ENCODE measurements at regions not wholly inside any gene's neighbourhood (a gene's known extent, or its start where the extent isn't known, plus 50 kb on each side); places are given as distances from the start of the nearest gene placed in this dataset.

- no peak for TF ChIP-seq CTCF (conservative IDR thresholded peaks at IDR 0.05; ENCODE audit: low read depth, low read length)
- Histone ChIP-seq H3K79me2 (ENCODE audit: insufficient read depth, low read depth) (no peaks in the 10 kb centered on the region), H4K20me1 (ENCODE audit: insufficient read depth) (no peaks in the 10 kb centered on the region), H2AFZ (ENCODE audit: low read depth) (no peak overlapping the region), H3K9ac (no peak overlapping the region), H3K4me3 (IDR thresholded peaks at IDR 0.05; ENCODE audit: insufficient read depth, low read depth, low read length) (no peak overlapping the region), H3K36me3 (ENCODE audit: insufficient read depth) (no peaks in the 10 kb centered on the region), H3K4me1 (ENCODE audit: low read depth, poor library complexity, severe bottlenecking) (no peaks in the 10 kb centered on the region), H3K4me2 (no peak overlapping the region), H3K27ac (no peak overlapping the region), H3K27me3 (ENCODE audit: insufficient read depth, low read depth) (no peaks in the 10 kb centered on the region)
These were observed 1500.2 kb upstream of the FLRT2 start for GRCh38 chr14:84029720-84030119.

GRCh38 chr14:84036840-84037239, 1493.1 kb upstream of the FLRT2 start:
- H3K27me3 ChIP-seq (ENCODE audit: insufficient read depth, low read depth), result no peaks in the 10 kb centered on the region
- no peaks in the 10 kb centered on the region for H3K36me3 ChIP-seq (ENCODE audit: insufficient read depth)
- H2AFZ ChIP-seq (ENCODE audit: low read depth), result no peak overlapping the region
- H4K20me1 ChIP-seq (ENCODE audit: insufficient read depth), result no peaks in the 10 kb centered on the region
- no peak overlapping the region for H3K4me2 ChIP-seq
- no peak overlapping the region for H3K9ac ChIP-seq
- peaks cover 12% of the 10 kb centered on the region for H3K4me1 ChIP-seq (ENCODE audit: low read depth, poor library complexity, severe bottlenecking)
- H3K79me2 ChIP-seq (ENCODE audit: insufficient read depth, low read depth), result no peaks in the 10 kb centered on the region
- H3K27ac ChIP-seq, result no peak overlapping the region
- no peak overlapping the region for H3K4me3 ChIP-seq (IDR thresholded peaks at IDR 0.05; ENCODE audit: insufficient read depth, low read depth, low read length)
- no peak for TF ChIP-seq CTCF (conservative IDR thresholded peaks at IDR 0.05; ENCODE audit: low read depth, low read length)

DNA sequence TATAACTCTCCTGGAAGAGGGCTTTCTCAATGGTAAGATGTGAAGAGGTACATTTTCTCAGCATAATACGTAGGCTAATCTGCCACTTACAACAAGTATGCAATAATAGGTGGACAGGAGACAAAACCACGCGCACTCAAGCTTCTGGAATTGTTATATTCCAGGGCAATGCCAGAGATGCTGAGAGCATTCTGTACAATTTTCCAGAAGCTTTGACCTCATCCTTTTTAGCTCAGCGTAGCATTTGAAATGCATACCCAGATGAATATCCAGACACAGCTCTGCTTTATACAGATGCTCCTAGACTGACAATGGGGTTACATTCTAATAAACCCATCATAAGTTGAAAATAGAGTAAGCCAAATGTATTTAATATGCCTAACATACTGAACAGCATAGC, 1492.4 kb upstream of the FLRT2 start:
- Histone ChIP-seq H3K36me3 (ENCODE audit: insufficient read depth) (no peaks in the 10 kb centered on the region), H3K27ac (no peak overlapping the region), H4K20me1 (ENCODE audit: insufficient read depth) (no peaks in the 10 kb centered on the region), H3K27me3 (ENCODE audit: insufficient read depth, low read depth) (no peaks in the 10 kb centered on the region), H3K79me2 (ENCODE audit: insufficient read depth, low read depth) (no peaks in the 10 kb centered on the region), H3K9ac (no peak overlapping the region), H3K4me2 (no peak overlapping the region), H2AFZ (ENCODE audit: low read depth) (no peak overlapping the region), H3K4me3 (IDR thresholded peaks at IDR 0.05; ENCODE audit: insufficient read depth, low read depth, low read length) (no peak overlapping the region), H3K4me1 (ENCODE audit: low read depth, poor library complexity, severe bottlenecking) (peaks cover 12% of the 10 kb centered on the region)
- no peak for TF ChIP-seq CTCF (conservative IDR thresholded peaks at IDR 0.05; ENCODE audit: low read depth, low read length)

GRCh38 chr14:84040101-84040500, 1489.8 kb upstream of the FLRT2 start:
- no peak overlapping the region for H3K27ac ChIP-seq
- H3K4me3 ChIP-seq (IDR thresholded peaks at IDR 0.05; ENCODE audit: insufficient read depth, low read depth, low read length), result no peak overlapping the region
- no peak overlapping the region for H2AFZ ChIP-seq (ENCODE audit: low read depth)
- H3K9ac ChIP-seq, result no peak overlapping the region
- no peaks in the 10 kb centered on the region for H4K20me1 ChIP-seq (ENCODE audit: insufficient read depth)
- no peaks in the 10 kb centered on the region for H3K36me3 ChIP-seq (ENCODE audit: insufficient read depth)
- no peaks in the 10 kb centered on the region for H3K79me2 ChIP-seq (ENCODE audit: insufficient read depth, low read depth)
- no peak for TF ChIP-seq CTCF (conservative IDR thresholded peaks at IDR 0.05; ENCODE audit: low read depth, low read length)
- H3K4me2 ChIP-seq, result no peak overlapping the region
- peaks cover 12% of the 10 kb centered on the region for H3K4me1 ChIP-seq (ENCODE audit: low read depth, poor library complexity, severe bottlenecking)
- no peaks in the 10 kb centered on the region for H3K27me3 ChIP-seq (ENCODE audit: insufficient read depth, low read depth)

GRCh38 chr14:84041421-84041820, 1488.5 kb upstream of the FLRT2 start:
- Histone ChIP-seq H3K79me2 (ENCODE audit: insufficient read depth, low read depth) (no peaks in the 10 kb centered on the region), H3K27ac (no peak overlapping the region), H3K4me2 (no peak overlapping the region), H3K36me3 (ENCODE audit: insufficient read depth) (no peaks in the 10 kb centered on the region), H3K9ac (no peak overlapping the region), H3K4me1 (ENCODE audit: low read depth, poor library complexity, severe bottlenecking) (peaks cover 9% of the 10 kb centered on the region), H3K4me3 (IDR thresholded peaks at IDR 0.05; ENCODE audit: insufficient read depth, low read depth, low read length) (no peak overlapping the region), H2AFZ (ENCODE audit: low read depth) (no peak overlapping the region), H3K27me3 (ENCODE audit: insufficient read depth, low read depth) (no peaks in the 10 kb centered on the region), H4K20me1 (ENCODE audit: insufficient read depth) (no peaks in the 10 kb centered on the region)
- no peak for TF ChIP-seq CTCF (conservative IDR thresholded peaks at IDR 0.05; ENCODE audit: low read depth, low read length)
